Lung (tissue), 11 donors: ENCODE measurements at regions not wholly inside any gene's neighbourhood (a gene's known extent, or its start where the extent isn't known, plus 50 kb on each side); places are given as distances from the start of the nearest gene placed in this dataset.

ENCODE experiments used
- ATAC-seq: fragments of 200-7000 bp; cut with Tn5 transposase; one replicate; pipeline ENCODE4 v1.9.1; 2020; ENCODE audit warnings: moderate number of reproducible peaks; ENCODE audit not compliant: insufficient read depth, low FRiP score
- DNase-seq, 3 donors: peaks; one replicate each; pipeline ENCODE4 v3.0.0-alpha.2; 2013 to 2017
- H3K27ac ChIP-seq, 2 donors: one replicate each; pipeline ENCODE4 v1.5.1; 2013; ENCODE audit warnings: mild to moderate bottlenecking in 2 of 2, moderate library complexity in 2 of 2, control low read depth in 1 of 2, inconsistent platforms in 1 of 2, low read depth in 1 of 2, low read length in 1 of 2
- H3K27me3 ChIP-seq, 3 donors: one replicate each; pipeline ENCODE4 v1.5.1; 2013; ENCODE audit warnings: low read length in 2 of 3; ENCODE audit not compliant: control insufficient read depth in 3 of 3, insufficient read depth in 3 of 3
- H3K36me3 ChIP-seq, 4 donors: one replicate each; pipeline ENCODE4 v1.5.1; 2013; ENCODE audit warnings: low read length in 4 of 4, mild to moderate bottlenecking in 1 of 4, moderate library complexity in 1 of 4; ENCODE audit not compliant: control insufficient read depth in 4 of 4, insufficient read depth in 4 of 4
- H3K4me1 ChIP-seq, 5 donors: one replicate each; pipeline ENCODE4 v1.5.1; 2013; ENCODE audit warnings: low read length in 5 of 5, mild to moderate bottlenecking in 2 of 5, moderate library complexity in 1 of 5; ENCODE audit not compliant: control insufficient read depth in 5 of 5, insufficient read depth in 5 of 5
- H3K4me3 ChIP-seq: one replicate; pipeline ENCODE4 v1.5.1; 2013; ENCODE audit warnings: mild to moderate bottlenecking, control low read depth, moderate library complexity
- H3K9ac ChIP-seq, 2 donors: one replicate each; pipeline ENCODE4 v1.5.1; 2013; ENCODE audit warnings: low read length in 2 of 2, control low read depth in 1 of 2; ENCODE audit not compliant: insufficient read depth in 1 of 2
- H3K9me3 ChIP-seq, 4 donors: one replicate each; pipeline ENCODE4 v1.5.1; 2013; ENCODE audit warnings: low read length in 3 of 4, mild to moderate bottlenecking in 1 of 4, moderate library complexity in 1 of 4; ENCODE audit not compliant: control insufficient read depth in 4 of 4, insufficient read depth in 3 of 4
- CTCF ChIP-seq: IDR thresholded peaks from 2 replicates; pipeline ENCODE4 v1.5.1; 2012; ENCODE audit warnings: mild to moderate bottlenecking; ENCODE audit errors: control extremely low read depth, extremely low read depth
- WGBS, 2 donors: extraction: QIAGEN DNeasy Blood & Tissue Kit; methylation state at CpG; one replicate each; pipeline ENCODE4 v1.1.7; 2013; 5-methylcytosine and 5-hydroxymethylcytosine counted together
- donor health status: control.
- donor health status: control.
- donor health status: Bipolar disorder and iron deficiency.
- donor health status: healthy.
- donor health status: DM: yes; HTN: yes; CAD: no.

DNA sequence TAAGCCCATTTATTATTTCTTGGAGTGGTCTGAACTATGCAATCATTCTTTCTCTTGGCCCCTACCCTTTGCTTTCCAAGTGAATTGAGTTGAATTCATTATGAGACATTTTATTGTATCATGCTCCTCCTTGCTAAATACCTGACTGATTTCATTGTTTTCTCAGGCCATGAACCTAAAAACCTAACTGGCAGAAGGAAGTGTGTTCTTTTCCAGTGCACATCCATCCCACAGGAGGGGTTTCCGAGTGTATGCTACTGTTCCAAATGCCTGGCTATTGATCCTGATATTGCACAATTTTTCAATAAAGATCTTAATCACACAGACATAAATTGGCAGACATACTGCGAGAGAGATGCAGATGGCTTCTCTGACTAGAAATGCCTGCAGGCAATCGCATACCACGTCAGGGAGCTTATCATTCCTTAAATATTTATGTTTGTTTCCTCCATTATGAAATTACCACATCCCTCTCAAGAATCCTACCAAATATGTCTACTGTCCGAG is 162.2 kb upstream of the EGLN3 start:
- TF ChIP-seq CTCF = no peak
- no peaks in the 10 kb centered on the region for H3K36me3 ChIP-seq
- peaks cover 0 to 22% (median 8%) of the 10 kb centered on the region in 3 donors for H3K27me3 ChIP-seq
- peaks cover 0 to 2% (median 0%) of the 10 kb centered on the region in 4 donors for H3K9me3 ChIP-seq
- no peak overlapping the region for H3K27ac ChIP-seq
- no peak overlapping the region for H3K9ac ChIP-seq
- no peak for DNase-seq
- 56 to 81% methylated on average over 5 of the region's 5 CpGs for WGBS, 2 donors
- H3K4me3 ChIP-seq = no peak overlapping the region
- H3K4me1 ChIP-seq = peaks cover 0 to 10% (median 0%) of the 10 kb centered on the region in 5 donors
- ATAC-seq = no peak

- WGBS, 2 donors = 95 to 96% methylated on average over 4 of the region's 4 CpGs
- Histone ChIP-seq H3K36me3 (no peaks in the 10 kb centered on the region), H3K9me3 (peaks cover 0 to 2% (median 0%) of the 10 kb centered on the region in 4 donors), H3K27ac (no peak overlapping the region), H3K9ac (no peak overlapping the region), H3K4me1 (peaks cover 0 to 10% (median 0%) of the 10 kb centered on the region in 5 donors), H3K4me3 (no peak overlapping the region), H3K27me3 (peaks cover 0 to 30% (median 8%) of the 10 kb centered on the region in 3 donors)
- DNase-seq (no peak), ATAC-seq (no peak)
- TF ChIP-seq CTCF = no peak
These were observed 161.1 kb upstream of the EGLN3 start for GRCh38 chr14:34111953-34112352.

DNA sequence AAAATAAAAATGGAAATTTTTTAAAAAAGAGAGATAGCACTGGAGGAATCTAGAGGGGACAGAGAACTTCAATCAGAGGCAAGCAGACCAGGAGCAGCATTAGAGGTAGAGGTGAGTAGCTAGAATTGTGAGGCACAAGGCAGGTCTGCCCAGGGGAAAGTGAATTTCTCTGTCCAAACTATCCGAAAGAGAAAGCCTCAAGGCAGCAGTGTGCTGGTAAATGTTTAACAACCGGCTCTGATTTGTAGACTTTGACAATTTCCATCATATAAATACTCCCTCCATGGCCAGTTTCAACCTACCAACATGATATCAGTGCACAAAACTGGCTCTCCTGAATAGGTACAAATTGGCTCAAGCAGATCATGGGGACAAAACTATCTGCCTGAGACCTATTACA is 160.6 kb upstream of the EGLN3 start:
- Histone ChIP-seq H3K9ac (no peak overlapping the region), H3K27me3 (peaks cover 0 to 30% (median 8%) of the 10 kb centered on the region in 3 donors), H3K4me1 (peaks cover 0 to 10% (median 0%) of the 10 kb centered on the region in 5 donors), H3K9me3 (peaks cover 0 to 2% (median 0%) of the 10 kb centered on the region in 4 donors), H3K36me3 (no peaks in the 10 kb centered on the region), H3K27ac (no peak overlapping the region), H3K4me3 (no peak overlapping the region)
- no peak for TF ChIP-seq CTCF
- 81 to 85% methylated on average over 2 of the region's 2 CpGs for WGBS, 2 donors
- no peak for DNase-seq
- ATAC-seq = no peak

DNA sequence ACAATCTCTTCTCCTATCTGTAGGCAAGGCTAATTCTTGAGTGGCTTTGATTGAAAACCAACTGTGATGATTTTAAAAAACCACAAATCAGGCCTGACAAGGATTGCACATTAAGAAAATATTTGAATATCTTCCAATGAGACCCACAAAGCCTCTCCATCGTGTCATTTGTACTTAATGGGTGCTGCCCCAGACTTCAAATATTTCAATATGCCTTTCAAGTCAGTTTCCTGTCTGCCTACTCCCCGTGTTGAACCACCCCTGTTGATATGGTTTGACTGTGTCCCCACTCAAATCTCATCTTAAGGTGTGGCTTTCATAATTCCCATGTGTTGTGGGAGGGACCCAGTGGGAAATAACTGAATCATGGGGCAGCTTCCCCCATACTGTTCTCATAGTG is 159.7 kb upstream of the EGLN3 start:
- H3K9ac ChIP-seq = no peak overlapping the region
- no peak overlapping the region for H3K27ac ChIP-seq
- no peaks in the 10 kb centered on the region for H3K9me3 ChIP-seq
- peaks cover 0 to 36% (median 8%) of the 10 kb centered on the region in 3 donors for H3K27me3 ChIP-seq
- 57 to 65% methylated on average over 2 of the region's 2 CpGs for WGBS, 2 donors
- DNase-seq (no peak), ATAC-seq (no peak)
- peaks cover 0 to 10% (median 0%) of the 10 kb centered on the region in 5 donors for H3K4me1 ChIP-seq
- no peaks in the 10 kb centered on the region for H3K36me3 ChIP-seq
- no peak for TF ChIP-seq CTCF
- H3K4me3 ChIP-seq = no peak overlapping the region
